ENCODE measurements at regions not wholly inside any gene's neighbourhood (a gene's known extent, or its start where the extent isn't known, plus 50 kb on each side); places are given as distances from the start of the nearest gene placed in this dataset.

DNA sequence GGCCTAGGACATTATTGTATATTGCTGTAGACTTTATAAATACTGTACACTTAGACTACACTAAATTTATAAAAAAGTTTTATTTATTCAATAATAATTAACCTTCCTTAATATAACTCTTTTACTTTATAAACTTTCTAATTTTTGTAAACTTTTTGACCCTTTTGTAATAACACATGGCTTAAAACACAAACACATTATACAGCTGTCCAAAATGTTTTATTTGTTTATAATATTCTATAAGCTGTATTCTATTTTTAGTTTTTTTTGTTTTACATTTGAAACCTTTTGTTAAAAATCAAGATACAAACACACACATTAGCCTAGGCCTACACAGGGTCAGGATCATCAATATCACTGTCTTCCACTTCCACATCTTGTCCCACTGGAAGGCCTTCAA, 190.0 kb downstream of the BMP4 start:
- no peak for TF ChIP-seq RCOR1 (IDR thresholded peaks at IDR 0.05; ENCODE audit: low read depth, low read length)
- TF ChIP-seq, protein P1, sequence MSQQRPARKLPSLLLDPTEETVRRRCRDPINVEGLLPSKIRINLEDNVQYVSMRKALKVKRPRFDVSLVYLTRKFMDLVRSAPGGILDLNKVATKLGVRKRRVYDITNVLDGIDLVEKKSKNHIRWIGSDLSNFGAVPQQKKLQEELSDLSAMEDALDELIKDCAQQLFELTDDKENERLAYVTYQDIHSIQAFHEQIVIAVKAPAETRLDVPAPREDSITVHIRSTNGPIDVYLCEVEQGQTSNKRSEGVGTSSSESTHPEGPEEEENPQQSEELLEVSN (IDR thresholded peaks at IDR 0.05; ENCODE audit: borderline replicate concordance, low read depth) = no peak
- no peak for TF ChIP-seq KDM5A (IDR thresholded peaks at IDR 0.05)
- TF ChIP-seq CBX2 (IDR thresholded peaks at IDR 0.05; ENCODE audit: borderline replicate concordance, low read depth) = no peak
- no peak for TF ChIP-seq NPAS2 (CRISPR knock-in tag; IDR thresholded peaks at IDR 0.05; ENCODE audit: borderline replicate concordance)
- no peak for TF ChIP-seq TFCP2L1 (CRISPR knock-in tag; IDR thresholded peaks at IDR 0.05)
- TF ChIP-seq NR3C1 (IDR thresholded peaks at IDR 0.05) = no peak
- TF ChIP-seq KDM1A (IDR thresholded peaks at IDR 0.05; ENCODE audit: low read depth) = no peak
- TF ChIP-seq, protein P2, sequence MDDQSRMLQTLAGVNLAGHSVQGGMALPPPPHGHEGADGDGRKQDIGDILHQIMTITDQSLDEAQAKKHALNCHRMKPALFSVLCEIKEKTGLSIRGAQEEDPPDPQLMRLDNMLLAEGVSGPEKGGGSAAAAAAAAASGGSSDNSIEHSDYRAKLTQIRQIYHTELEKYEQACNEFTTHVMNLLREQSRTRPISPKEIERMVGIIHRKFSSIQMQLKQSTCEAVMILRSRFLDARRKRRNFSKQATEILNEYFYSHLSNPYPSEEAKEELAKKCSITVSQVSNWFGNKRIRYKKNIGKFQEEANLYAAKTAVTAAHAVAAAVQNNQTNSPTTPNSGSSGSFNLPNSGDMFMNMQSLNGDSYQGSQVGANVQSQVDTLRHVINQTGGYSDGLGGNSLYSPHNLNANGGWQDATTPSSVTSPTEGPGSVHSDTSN (IDR thresholded peaks at IDR 0.05) = no peak
- no peak for TF ChIP-seq ZFP36 (IDR thresholded peaks at IDR 0.05; ENCODE audit: borderline replicate concordance, partially characterized antibody)
- no peak for TF ChIP-seq RAD21 (conservative IDR thresholded peaks at IDR 0.05 in 1 of 2, IDR thresholded peaks at IDR 0.05 in 1 of 2)
- no peak for TF ChIP-seq EHF (CRISPR knock-in tag; IDR thresholded peaks at IDR 0.05)
- TF ChIP-seq MAFK (IDR thresholded peaks at IDR 0.05; ENCODE audit: partially characterized antibody) = no peak
- no peak for TF ChIP-seq RFX5 (IDR thresholded peaks at IDR 0.05)
- no peak for TF ChIP-seq ZNF302 (CRISPR knock-in tag; IDR thresholded peaks at IDR 0.05)
- TF ChIP-seq FOSL2 (IDR thresholded peaks at IDR 0.05) = no peak
- no peak for TF ChIP-seq FOSL2 (CRISPR knock-in tag; IDR thresholded peaks at IDR 0.05)
- TF ChIP-seq CHD2 (IDR thresholded peaks at IDR 0.05; ENCODE audit: low read length, partially characterized antibody) = no peak
- TF ChIP-seq, protein P3, sequence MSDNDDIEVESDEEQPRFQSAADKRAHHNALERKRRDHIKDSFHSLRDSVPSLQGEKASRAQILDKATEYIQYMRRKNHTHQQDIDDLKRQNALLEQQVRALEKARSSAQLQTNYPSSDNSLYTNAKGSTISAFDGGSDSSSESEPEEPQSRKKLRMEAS (IDR thresholded peaks at IDR 0.05) = no peak
- no peak for TF ChIP-seq EHMT2 (IDR thresholded peaks at IDR 0.05; ENCODE audit: low read depth)
- TF ChIP-seq FOXS1 (CRISPR knock-in tag; IDR thresholded peaks at IDR 0.05) = no peak
- no peak for FAIRE-seq
- ATAC-seq = no peak
- H3K4me1 ChIP-seq = peaks cover 15% of the 10 kb centered on the region; the same call in 2 of the 3 replicates
- ChIA-PET CTCF (no interaction called here), POLR2A (no interaction called here)
- DNase-seq (ENCODE audit: low read depth in 1 of 2, low spot score in 1 of 2) = no peak
- H3K9me3 ChIP-seq = no peaks in the 10 kb centered on the region
- no peak overlapping the region for H3K27ac ChIP-seq
- no peak overlapping the region for H3K4me2 ChIP-seq
- H3K4me3 ChIP-seq = no peak overlapping the region

DNA sequence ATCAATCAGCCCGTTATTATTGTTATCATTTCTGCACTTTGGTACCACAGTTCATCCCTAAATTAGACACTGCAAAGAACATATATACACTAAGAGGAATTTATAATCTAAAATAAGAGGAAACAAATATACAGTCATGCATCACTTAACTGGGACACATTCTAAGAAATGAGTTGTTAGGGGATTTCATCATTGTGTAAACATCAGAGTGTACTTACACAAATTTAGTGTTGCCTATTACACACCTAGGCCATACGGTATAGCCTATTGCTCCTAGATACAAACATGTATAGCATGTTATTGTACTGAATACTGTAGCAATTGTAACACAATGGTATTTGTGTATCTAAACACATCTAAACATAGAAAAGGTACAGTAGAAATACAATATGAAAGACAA, 190.5 kb downstream of the BMP4 start:
- H3K4me1 ChIP-seq = peaks cover 15% of the 10 kb centered on the region; the same call in 2 of the 3 replicates
- no peaks in the 10 kb centered on the region for H3K9me3 ChIP-seq
- ATAC-seq (no peak), FAIRE-seq (no peak), DNase-seq (ENCODE audit: low read depth in 1 of 2, low spot score in 1 of 2) (no peak)
- CTCF ChIA-PET = no interaction called here
- H3K27ac ChIP-seq = no peak overlapping the region
- TF ChIP-seq PHF8 (IDR thresholded peaks at IDR 0.05; ENCODE audit: borderline replicate concordance, low read depth) (no peak), CBX2 (IDR thresholded peaks at IDR 0.05; ENCODE audit: borderline replicate concordance, low read depth) (no peak), CBX8 (IDR thresholded peaks at IDR 0.05) (no peak), MAFK (IDR thresholded peaks at IDR 0.05; ENCODE audit: partially characterized antibody) (no peak), FOSB (CRISPR knock-in tag; IDR thresholded peaks at IDR 0.05) (no peak), ZNF302 (CRISPR knock-in tag; IDR thresholded peaks at IDR 0.05) (no peak), KDM1A (IDR thresholded peaks at IDR 0.05; ENCODE audit: low read depth) (no peak), SMC3 (IDR thresholded peaks at IDR 0.05) (no peak), HOXA7 (CRISPR knock-in tag; IDR thresholded peaks at IDR 0.05) (no peak)
- TF ChIP-seq, protein P3 (IDR thresholded peaks at IDR 0.05) = no peak
- WGBS (ENCODE audit: missing lambda C conversion rate) = 73% methylated on average over 2 of the region's 2 CpGs
- H3K4me3 ChIP-seq = no peak overlapping the region
- H3K4me2 ChIP-seq = no peak overlapping the region
- POLR2A ChIA-PET = no interaction called here

All from A549 (cell line).